HUES64 (cell line): ENCODE measurements at regions not wholly inside any gene's neighbourhood (a gene's known extent, or its start where the extent isn't known, plus 50 kb on each side); places are given as distances from the start of the nearest gene placed in this dataset.

ENCODE experiments used
- H3K27ac ChIP-seq: 2 replicates; pipeline ENCODE4 v1.7.0; 2013; ENCODE audit warnings: low read depth, low read length, inconsistent platforms
- H3K27me3 ChIP-seq: 2 replicates; pipeline ENCODE4 v1.6.1; 2013; ENCODE audit warnings: mild to moderate bottlenecking, low read length; ENCODE audit not compliant: insufficient read depth
- H3K36me3 ChIP-seq: 2 replicates; pipeline ENCODE4 v1.6.1; 2013; ENCODE audit warnings: mild to moderate bottlenecking, low read length; ENCODE audit not compliant: insufficient read depth
- H3K4me1 ChIP-seq: 2 replicates; pipeline ENCODE4 v1.6.1; 2013; ENCODE audit warnings: mild to moderate bottlenecking, low read length, moderate library complexity; ENCODE audit not compliant: insufficient read depth
- H3K4me3 ChIP-seq: 2 replicates; pipeline ENCODE4 v1.5.1; 2013; ENCODE audit warnings: mild to moderate bottlenecking, low read length, moderate library complexity
- H3K9ac ChIP-seq: 2 replicates; pipeline ENCODE4 v1.6.1; 2013; ENCODE audit warnings: mild to moderate bottlenecking, low read depth, low read length
- H3K9me3 ChIP-seq: 2 replicates; pipeline ENCODE4 v1.6.1; 2013; ENCODE audit warnings: low read depth, low read length; ENCODE audit not compliant: insufficient read depth
- WGBS: fragments of 150-250, 120-280 bp; methylation state at CpG from one replicate; pipeline ENCODE4 v1.1.7; 2013; ENCODE audit warnings: missing lambda C conversion rate; 5-methylcytosine and 5-hydroxymethylcytosine counted together

- H3K9ac ChIP-seq: no peak overlapping the region
- H3K27ac ChIP-seq: no peak overlapping the region
- WGBS: no CpG with 5 or more reads among the region's 1 CpG
- peaks cover 4% of the 10 kb centered on the region; the same call in 1 of the 2 replicates for H3K4me1 ChIP-seq
- H3K27me3 ChIP-seq: no peaks in the 10 kb centered on the region
- H3K4me3 ChIP-seq: no peak overlapping the region
- no peaks in the 10 kb centered on the region for H3K36me3 ChIP-seq
- no peaks in the 10 kb centered on the region for H3K9me3 ChIP-seq
Measured at GRCh38 chr2:34025196-34025595, 426.1 kb upstream of the FAM98A start.

- Histone ChIP-seq H3K4me3 (no peak overlapping the region), H3K27me3 (no peaks in the 10 kb centered on the region), H3K9ac (no peak overlapping the region), H3K9me3 (0 out of 2 replicates have a peak, but pooled peaks cover 3% of the 10 kb centered on the region), H3K27ac (no peak overlapping the region), H3K4me1 (no peaks in the 10 kb centered on the region), H3K36me3 (no peaks in the 10 kb centered on the region)
- 9% methylated on average over 6 of the region's 6 CpGs for WGBS
Measured at GRCh38 chr2:34012715-34013302, 413.7 kb upstream of the FAM98A start.

GRCh38 chr2:34011684-34012083 lies 412.6 kb upstream of the FAM98A start:
- H3K4me3 ChIP-seq: no peak overlapping the region
- no peak overlapping the region for H3K9ac ChIP-seq
- WGBS: 100% methylated on average over 2 of the region's 2 CpGs
- 0 out of 2 replicates have a peak, but pooled peaks cover 3% of the 10 kb centered on the region for H3K9me3 ChIP-seq
- no peak overlapping the region for H3K27ac ChIP-seq
- H3K27me3 ChIP-seq: no peaks in the 10 kb centered on the region
- H3K36me3 ChIP-seq: no peaks in the 10 kb centered on the region
- H3K4me1 ChIP-seq: no peaks in the 10 kb centered on the region

- Histone ChIP-seq H3K27me3 (no peaks in the 10 kb centered on the region), H3K36me3 (no peaks in the 10 kb centered on the region), H3K4me1 (no peaks in the 10 kb centered on the region), H3K27ac (no peak overlapping the region), H3K9me3 (no peaks in the 10 kb centered on the region), H3K9ac (no peak overlapping the region), H3K4me3 (no peak overlapping the region)
- WGBS: 93% methylated on average over 2 of the region's 3 CpGs
Measured at GRCh38 chr2:34005901-34006300, 406.8 kb upstream of the FAM98A start.

- Histone ChIP-seq H3K9ac (no peak overlapping the region), H3K27ac (no peak overlapping the region), H3K27me3 (no peaks in the 10 kb centered on the region), H3K4me1 (no peaks in the 10 kb centered on the region), H3K36me3 (no peaks in the 10 kb centered on the region), H3K9me3 (no peaks in the 10 kb centered on the region), H3K4me3 (no peak overlapping the region)
- WGBS: 92% methylated on average over 6 of the region's 6 CpGs
Measured at GRCh38 chr2:34004936-34005335, 405.8 kb upstream of the FAM98A start.

- WGBS: 88% methylated on average over 4 of the region's 4 CpGs
- Histone ChIP-seq H3K27ac (no peak overlapping the region), H3K9me3 (no peaks in the 10 kb centered on the region), H3K36me3 (no peaks in the 10 kb centered on the region), H3K9ac (no peak overlapping the region), H3K4me3 (no peak overlapping the region), H3K4me1 (no peaks in the 10 kb centered on the region), H3K27me3 (no peaks in the 10 kb centered on the region)
Measured at GRCh38 chr2:34003795-34004194, 404.7 kb upstream of the FAM98A start.

GRCh38 chr2:34001557-34001956 lies 402.5 kb upstream of the FAM98A start:
- H3K4me3 ChIP-seq: no peak overlapping the region
- no peak overlapping the region for H3K27ac ChIP-seq
- 97% methylated on average over 2 of the region's 2 CpGs for WGBS
- no peaks in the 10 kb centered on the region for H3K27me3 ChIP-seq
- H3K9ac ChIP-seq: no peak overlapping the region
- no peaks in the 10 kb centered on the region for H3K36me3 ChIP-seq
- H3K4me1 ChIP-seq: no peaks in the 10 kb centered on the region
- H3K9me3 ChIP-seq: no peaks in the 10 kb centered on the region

GRCh38 chr2:33984131-33984530 lies 385.0 kb upstream of the FAM98A start:
- Histone ChIP-seq H3K27me3 (no peaks in the 10 kb centered on the region), H3K27ac (no peak overlapping the region), H3K9ac (no peak overlapping the region), H3K9me3 (peaks cover 16% of the 10 kb centered on the region; the same call in 1 of the 2 replicates), H3K4me3 (no peak overlapping the region), H3K4me1 (no peaks in the 10 kb centered on the region), H3K36me3 (no peaks in the 10 kb centered on the region)
- WGBS: 100% methylated on average over 1 of the region's 2 CpGs

GRCh38 chr2:33978471-33978870 lies 379.4 kb upstream of the FAM98A start:
- Histone ChIP-seq H3K4me1 (no peaks in the 10 kb centered on the region), H3K27me3 (no peaks in the 10 kb centered on the region), H3K27ac (no peak overlapping the region), H3K9ac (no peak overlapping the region), H3K36me3 (no peaks in the 10 kb centered on the region), H3K9me3 (peaks cover 8% of the 10 kb centered on the region; the same call in 1 of the 2 replicates), H3K4me3 (no peak overlapping the region)
- 67% methylated on average over 3 of the region's 3 CpGs for WGBS

GRCh38 chr2:33975498-33975897 lies 376.4 kb upstream of the FAM98A start:
- H3K36me3 ChIP-seq: no peaks in the 10 kb centered on the region
- H3K27me3 ChIP-seq: no peaks in the 10 kb centered on the region
- H3K27ac ChIP-seq: no peak overlapping the region
- no peaks in the 10 kb centered on the region for H3K4me1 ChIP-seq
- H3K4me3 ChIP-seq: no peak overlapping the region
- H3K9me3 ChIP-seq: peaks cover 5% of the 10 kb centered on the region; the same call in 1 of the 2 replicates
- no CpG with 5 or more reads among the region's 3 CpGs for WGBS
- no peak overlapping the region for H3K9ac ChIP-seq

GRCh38 chr2:33967103-33967502 lies 368.0 kb upstream of the FAM98A start:
- no peaks in the 10 kb centered on the region for H3K36me3 ChIP-seq
- 92% methylated on average over 2 of the region's 4 CpGs for WGBS
- H3K27ac ChIP-seq: no peak overlapping the region
- H3K9ac ChIP-seq: no peak overlapping the region
- H3K9me3 ChIP-seq: no peaks in the 10 kb centered on the region
- no peaks in the 10 kb centered on the region for H3K4me1 ChIP-seq
- no peaks in the 10 kb centered on the region for H3K27me3 ChIP-seq
- no peak overlapping the region for H3K4me3 ChIP-seq

GRCh38 chr2:33958591-33958990 lies 359.5 kb upstream of the FAM98A start:
- no peaks in the 10 kb centered on the region for H3K27me3 ChIP-seq
- 88% methylated on average over 5 of the region's 5 CpGs for WGBS
- H3K4me1 ChIP-seq: no peaks in the 10 kb centered on the region
- no peak overlapping the region for H3K9ac ChIP-seq
- no peaks in the 10 kb centered on the region for H3K36me3 ChIP-seq
- H3K9me3 ChIP-seq: no peaks in the 10 kb centered on the region
- no peak overlapping the region for H3K4me3 ChIP-seq
- no peak overlapping the region for H3K27ac ChIP-seq
